ENCODE measurements at regions not wholly inside any gene's neighbourhood (a gene's known extent, or its start where the extent isn't known, plus 50 kb on each side); places are given as distances from the start of the nearest gene placed in this dataset.
"Not testable (repeated sequence)": the region's sequence is repeated elsewhere in the genome, so short reads cannot be mapped to it uniquely, and the experiment has no call there.

DNA sequence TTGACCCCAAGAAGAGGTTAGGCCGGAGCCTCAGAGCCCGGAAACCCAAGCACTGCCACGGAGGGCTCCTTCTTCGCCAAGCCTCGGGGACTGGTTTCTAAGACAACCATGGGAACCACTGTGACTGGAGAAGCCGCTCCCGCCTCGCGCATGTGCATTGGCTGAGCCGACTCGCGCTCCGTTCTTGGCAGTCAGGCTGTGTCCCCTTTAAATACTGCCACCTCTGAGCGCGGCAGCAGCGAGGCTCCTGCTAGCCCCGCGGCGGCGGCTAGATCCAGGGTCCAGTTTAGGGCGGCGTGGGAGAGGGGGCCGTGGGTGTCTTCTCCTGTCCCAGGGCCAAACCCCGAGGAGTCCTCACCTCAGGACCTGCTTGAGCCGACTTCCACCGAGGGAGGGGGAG is 457.1 kb upstream of the ZNG1F start:
- TF ChIP-seq, protein P1, sequence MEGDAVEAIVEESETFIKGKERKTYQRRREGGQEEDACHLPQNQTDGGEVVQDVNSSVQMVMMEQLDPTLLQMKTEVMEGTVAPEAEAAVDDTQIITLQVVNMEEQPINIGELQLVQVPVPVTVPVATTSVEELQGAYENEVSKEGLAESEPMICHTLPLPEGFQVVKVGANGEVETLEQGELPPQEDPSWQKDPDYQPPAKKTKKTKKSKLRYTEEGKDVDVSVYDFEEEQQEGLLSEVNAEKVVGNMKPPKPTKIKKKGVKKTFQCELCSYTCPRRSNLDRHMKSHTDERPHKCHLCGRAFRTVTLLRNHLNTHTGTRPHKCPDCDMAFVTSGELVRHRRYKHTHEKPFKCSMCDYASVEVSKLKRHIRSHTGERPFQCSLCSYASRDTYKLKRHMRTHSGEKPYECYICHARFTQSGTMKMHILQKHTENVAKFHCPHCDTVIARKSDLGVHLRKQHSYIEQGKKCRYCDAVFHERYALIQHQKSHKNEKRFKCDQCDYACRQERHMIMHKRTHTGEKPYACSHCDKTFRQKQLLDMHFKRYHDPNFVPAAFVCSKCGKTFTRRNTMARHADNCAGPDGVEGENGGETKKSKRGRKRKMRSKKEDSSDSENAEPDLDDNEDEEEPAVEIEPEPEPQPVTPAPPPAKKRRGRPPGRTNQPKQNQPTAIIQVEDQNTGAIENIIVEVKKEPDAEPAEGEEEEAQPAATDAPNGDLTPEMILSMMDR (conservative IDR thresholded peaks at IDR 0.05; ENCODE audit: low read depth, low read length): not testable (repeated sequence)
- TF ChIP-seq EZH2 (IDR thresholded peaks at IDR 0.05; ENCODE audit: low read length, unreplicated experiment); EZH2phosphoT487 (IDR thresholded peaks at IDR 0.05; ENCODE audit: borderline replicate concordance, low read length): not testable (repeated sequence)

Measured in PC-3 (cell line).